ENCODE measurements at regions not wholly inside any gene's neighbourhood (a gene's known extent, or its start where the extent isn't known, plus 50 kb on each side); places are given as distances from the start of the nearest gene placed in this dataset.

GRCh38 chr18:78659057-78659456 is 320.6 kb upstream of the SALL3 start:
- no peak overlapping the region for H3K4me3 ChIP-seq (ENCODE audit: low read depth, poor library complexity, severe bottlenecking)
- DNase-seq (ENCODE audit: low spot score in 2 of 2): no peak
- intact Hi-C loops (cut with DNase I; ENCODE audit: low total_unique reads): no loop called here
- TF ChIP-seq POLR2A (IDR thresholded peaks at IDR 0.05): no peak
- no peak for TF ChIP-seq CTCF (IDR thresholded peaks at IDR 0.05)
- WGBS, 2 donors: 84 to 88% methylated on average over 14 of the region's 14 CpGs

- no peak for TF ChIP-seq CTCF (IDR thresholded peaks at IDR 0.05)
- no peak overlapping the region for H3K4me3 ChIP-seq (ENCODE audit: low read depth, poor library complexity, severe bottlenecking)
- DNase-seq (ENCODE audit: low spot score in 2 of 2): no peak
- 33 to 45% methylated on average over 12 to 15 of the region's 16 CpGs for WGBS, 2 donors
- intact Hi-C loops (cut with DNase I; ENCODE audit: low total_unique reads): no loop called here
Observed at GRCh38 chr18:78659748-78660147, 319.9 kb upstream of the SALL3 start.

- TF ChIP-seq CTCF (IDR thresholded peaks at IDR 0.05) (no peak), POLR2A (IDR thresholded peaks at IDR 0.05) (no peak)
- WGBS, 2 donors: 66 to 69% methylated on average over 10 of the region's 10 CpGs
- no peak for DNase-seq (ENCODE audit: low spot score in 2 of 2)
- intact Hi-C loops (cut with DNase I; ENCODE audit: low total_unique reads): no loop called here
- no peak overlapping the region for H3K4me3 ChIP-seq (ENCODE audit: low read depth, poor library complexity, severe bottlenecking)
Observed at GRCh38 chr18:78660311-78660710, 319.3 kb upstream of the SALL3 start.

GRCh38 chr18:78661316-78661715 is 318.3 kb upstream of the SALL3 start:
- TF ChIP-seq CTCF (IDR thresholded peaks at IDR 0.05) (no peak), POLR2A (IDR thresholded peaks at IDR 0.05) (no peak)
- WGBS, 2 donors: 91 to 93% methylated on average over 9 of the region's 9 CpGs
- intact Hi-C loops (cut with DNase I; ENCODE audit: low total_unique reads): no loop called here
- no peak overlapping the region for H3K4me3 ChIP-seq (ENCODE audit: low read depth, poor library complexity, severe bottlenecking)
- DNase-seq (ENCODE audit: low spot score in 2 of 2): no peak

GRCh38 chr18:78662879-78663278 is 316.7 kb upstream of the SALL3 start:
- DNase-seq (ENCODE audit: low spot score in 2 of 2): no peak
- WGBS, 2 donors: 81 to 84% methylated on average over 9 of the region's 9 CpGs
- no peak overlapping the region for H3K4me3 ChIP-seq (ENCODE audit: low read depth, poor library complexity, severe bottlenecking)
- TF ChIP-seq CTCF (IDR thresholded peaks at IDR 0.05) (no peak), POLR2A (IDR thresholded peaks at IDR 0.05) (no peak)
- intact Hi-C loops (cut with DNase I; ENCODE audit: low total_unique reads): no loop called here

- 84 to 86% methylated on average over 13 of the region's 13 CpGs for WGBS, 2 donors
- TF ChIP-seq POLR2A (IDR thresholded peaks at IDR 0.05): no peak
- no peak for TF ChIP-seq CTCF (IDR thresholded peaks at IDR 0.05)
- H3K4me3 ChIP-seq (ENCODE audit: low read depth, poor library complexity, severe bottlenecking): no peak overlapping the region
- intact Hi-C loops (cut with DNase I; ENCODE audit: low total_unique reads): no loop called here
- no peak for DNase-seq (ENCODE audit: low spot score in 2 of 2)
Observed at GRCh38 chr18:78664048-78664447, 315.6 kb upstream of the SALL3 start.
